CD4-positive, alpha-beta T cell (primary cell): ENCODE measurements at regions not wholly inside any gene's neighbourhood (a gene's known extent, or its start where the extent isn't known, plus 50 kb on each side); places are given as distances from the start of the nearest gene placed in this dataset.

Source experiments
- ATAC-seq: fragments of 200-7000 bp; cut with Tn5 transposase; one replicate; pipeline ENCODE4 v1.10.0; 2022; ENCODE audit warnings: mild to moderate bottlenecking; ENCODE audit not compliant: poor library complexity
- CTCF ChIA-PET: fragments of 350-600 bp; sonication (Branson Sonifier 250); formaldehyde crosslinking; loops from one replicate; lab custom pipeline; 2021; ENCODE audit warnings: antibody characterized with exemption, inconsistent platforms; lab: Charles Lee
- POLR2A ChIA-PET: fragments of 350-600 bp; sonication (Branson Sonifier 250); formaldehyde crosslinking; loops from one replicate; lab custom pipeline; 2021; ENCODE audit warnings: antibody characterized with exemption, inconsistent platforms; lab: Charles Lee
- DNase-seq, 14 experiments: peaks; one replicate each; pipeline ENCODE4 v3.0.0-alpha.2; 2013 to 2020; ENCODE audit warnings: mixed read lengths in 2 of 14
- H3K27ac ChIP-seq, 2 donors: one replicate each; pipeline versions ENCODE4 v1.5.1 to v1.7.0; 2013; ENCODE audit warnings: low read length in 2 of 2, low read depth in 1 of 2, mild to moderate bottlenecking in 1 of 2
- H3K27me3 ChIP-seq, 2 experiments: 1 replicate in 1 of 2; 2 replicates in 1 of 2; pipeline versions ENCODE4 v1.6.1 to v1.7.0; 2013; ENCODE audit warnings: low read length in 2 of 2, control low read depth in 1 of 2, mild to moderate bottlenecking in 1 of 2, moderate library complexity in 1 of 2; ENCODE audit not compliant: insufficient read depth in 2 of 2, control insufficient read depth in 1 of 2
- H3K36me3 ChIP-seq: one replicate; pipeline ENCODE4 v1.6.1; 2013; ENCODE audit warnings: low read length, control low read depth; ENCODE audit not compliant: insufficient read depth
- H3K4me1 ChIP-seq: one replicate; pipeline ENCODE4 v1.6.1; 2013; ENCODE audit warnings: low read length, control low read depth; ENCODE audit not compliant: insufficient read depth
- H3K4me3 ChIP-seq: one replicate; pipeline ENCODE4 v1.5.1; 2013; ENCODE audit warnings: mild to moderate bottlenecking, low read length, moderate library complexity
- H3K9me3 ChIP-seq, 2 experiments: 1 replicate in 1 of 2; 2 replicates in 1 of 2; pipeline versions ENCODE4 v1.6.1 to v1.7.0; 2013; ENCODE audit warnings: low read length in 2 of 2, mild to moderate bottlenecking in 2 of 2, control low read depth in 1 of 2, moderate library complexity in 1 of 2; ENCODE audit not compliant: control insufficient read depth in 1 of 2, insufficient read depth in 1 of 2
- H3K27ac Mint-ChIP-seq: one replicate; pipeline ENCODE4 v1.8.0; 2020; ENCODE audit warnings: mixed read lengths
- H3K27me3 Mint-ChIP-seq: one replicate; pipeline ENCODE4 v1.8.0; 2021; ENCODE audit warnings: mixed read lengths
- H3K36me3 Mint-ChIP-seq: one replicate; pipeline ENCODE4 v1.8.0; 2021; ENCODE audit warnings: low read depth, mixed read lengths
- H3K4me1 Mint-ChIP-seq: one replicate; pipeline ENCODE4 v1.8.0; 2021; ENCODE audit warnings: low read depth, mixed read lengths
- H3K4me3 Mint-ChIP-seq: one replicate; pipeline ENCODE4 v1.8.0; 2020; ENCODE audit warnings: mild to moderate bottlenecking, mixed read lengths
- H3K9me3 Mint-ChIP-seq: one replicate; pipeline ENCODE4 v1.8.0; 2020; ENCODE audit warnings: mixed read lengths
- CTCF ChIP-seq: fragments of 200-600 bp; IDR thresholded peaks from one replicate; pipeline ENCODE4 v1.8.0; 2022; ENCODE audit warnings: antibody characterized with exemption, mild to moderate bottlenecking
- intact Hi-C, 2 experiments: fragments of 100-400 bp; cut with DNase I in 1 of 2; cut with micrococcal nuclease in 1 of 2; formaldehyde crosslinking; loops; one replicate each; pipeline versions ENCODE4 v1.15.1 to v1.9.0; 2023 to 2025; cut with DNase I, micrococcal nuclease

GRCh38 chr16:5502944-5503343 is 405.3 kb upstream of the EEF2KMT start:
- H3K36me3 Mint-ChIP-seq = no peaks in the 10 kb centered on the region
- POLR2A ChIA-PET = no interaction called here
- DNase-seq (no peak), ATAC-seq (no peak)
- intact Hi-C loops = no loop called here
- no peak for TF ChIP-seq CTCF
- H3K9me3 Mint-ChIP-seq = peaks cover 2% of the 10 kb centered on the region
- H3K4me1 Mint-ChIP-seq = no peaks in the 10 kb centered on the region
- no peak overlapping the region for H3K4me3 ChIP-seq
- no peaks in the 10 kb centered on the region for H3K36me3 ChIP-seq
- H3K27ac Mint-ChIP-seq = no peak overlapping the region
- no peak overlapping the region for H3K4me3 Mint-ChIP-seq
- peaks cover 12% of the 10 kb centered on the region for H3K27me3 Mint-ChIP-seq
- H3K27ac ChIP-seq = no peak overlapping the region
- no peaks in the 10 kb centered on the region for H3K27me3 ChIP-seq
- peaks cover 0 to 20% of the 10 kb centered on the region in 2 experiments for H3K9me3 ChIP-seq
- H3K4me1 ChIP-seq = no peaks in the 10 kb centered on the region
- CTCF ChIA-PET = no interaction called here

- Mint-ChIP-seq H3K36me3 (no peaks in the 10 kb centered on the region), H3K9me3 (peaks cover 2% of the 10 kb centered on the region), H3K27me3 (peaks cover 12% of the 10 kb centered on the region), H3K27ac (no peak overlapping the region), H3K4me3 (no peak overlapping the region), H3K4me1 (no peaks in the 10 kb centered on the region)
- TF ChIP-seq CTCF = no peak
- no peaks in the 10 kb centered on the region for H3K27me3 ChIP-seq
- POLR2A ChIA-PET = no interaction called here
- intact Hi-C loops = no loop called here
- H3K4me1 ChIP-seq = no peaks in the 10 kb centered on the region
- CTCF ChIA-PET = no interaction called here
- no peak overlapping the region for H3K4me3 ChIP-seq
- ATAC-seq (no peak), DNase-seq (no peak)
- H3K36me3 ChIP-seq = no peaks in the 10 kb centered on the region
- H3K9me3 ChIP-seq = peaks cover 0 to 20% of the 10 kb centered on the region in 2 experiments
- H3K27ac ChIP-seq = no peak overlapping the region
Measured at GRCh38 chr16:5502467-5502869, 404.9 kb upstream of the EEF2KMT start.

GRCh38 chr16:5500526-5500925 is 402.9 kb upstream of the EEF2KMT start:
- CTCF ChIA-PET = interaction anchor here (0.7 kb wide), 1 partner anchor 12 kb away, joined by 4 read pairs; no protein-coding TSS in a partner anchor
- no peak overlapping the region for H3K27ac ChIP-seq
- no peaks in the 10 kb centered on the region for H3K4me1 ChIP-seq
- intact Hi-C loops = no loop called here
- H3K4me3 Mint-ChIP-seq = no peak overlapping the region
- H3K4me3 ChIP-seq = no peak overlapping the region
- no peaks in the 10 kb centered on the region for H3K4me1 Mint-ChIP-seq
- peaks cover 7% of the 10 kb centered on the region for H3K9me3 Mint-ChIP-seq
- H3K27ac Mint-ChIP-seq = no peak overlapping the region
- H3K27me3 ChIP-seq = no peaks in the 10 kb centered on the region
- POLR2A ChIA-PET = no interaction called here
- no peaks in the 10 kb centered on the region for H3K36me3 ChIP-seq
- no peak for DNase-seq
- H3K36me3 Mint-ChIP-seq = no peaks in the 10 kb centered on the region
- H3K27me3 Mint-ChIP-seq = peaks cover 18% of the 10 kb centered on the region
- no peak for TF ChIP-seq CTCF
- peaks cover 0 to 20% of the 10 kb centered on the region in 2 experiments for H3K9me3 ChIP-seq
- no peak for ATAC-seq
